GM19438 (cell line): ENCODE measurements at regions not wholly inside any gene's neighbourhood (a gene's known extent, or its start where the extent isn't known, plus 50 kb on each side); places are given as distances from the start of the nearest gene placed in this dataset.

Source experiments
- ATAC-seq: cut with Tn5 transposase; IDR thresholded peaks from one replicate; pipeline ENCODE4 v1.9.1; 2021; ENCODE audit warnings: low read depth; ENCODE audit not compliant: unreplicated experiment

DNA sequence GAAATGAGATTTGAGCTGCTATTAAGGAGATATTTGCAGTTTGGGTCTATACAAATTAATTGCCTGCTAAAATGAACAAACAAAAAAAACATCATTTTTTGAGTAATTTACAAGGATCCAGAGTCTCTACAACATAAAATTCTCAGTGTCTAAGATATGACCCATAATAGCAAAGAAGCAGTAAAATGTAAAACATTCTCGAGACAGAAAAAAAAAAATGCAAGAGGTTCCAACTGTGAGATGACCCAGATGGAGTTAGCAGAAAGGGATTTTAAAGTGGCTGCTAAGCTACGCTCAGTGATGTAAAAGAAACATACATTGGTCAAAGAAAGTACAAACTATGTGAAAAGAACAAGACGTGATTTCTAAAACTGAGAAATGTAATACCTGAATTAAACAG, 471.0 kb downstream of the SH2D4B start:
- ATAC-seq: no peak

GRCh38 chr10:81009296-81009695, 471.6 kb downstream of the SH2D4B start:
- ATAC-seq: no peak

GRCh38 chr10:81013771-81014170, 476.1 kb downstream of the SH2D4B start:
- ATAC-seq: no peak

- peak; percentile 87 for ATAC-seq
Measured at GRCh38 chr10:81019029-81019890, 481.6 kb downstream of the SH2D4B start.

DNA sequence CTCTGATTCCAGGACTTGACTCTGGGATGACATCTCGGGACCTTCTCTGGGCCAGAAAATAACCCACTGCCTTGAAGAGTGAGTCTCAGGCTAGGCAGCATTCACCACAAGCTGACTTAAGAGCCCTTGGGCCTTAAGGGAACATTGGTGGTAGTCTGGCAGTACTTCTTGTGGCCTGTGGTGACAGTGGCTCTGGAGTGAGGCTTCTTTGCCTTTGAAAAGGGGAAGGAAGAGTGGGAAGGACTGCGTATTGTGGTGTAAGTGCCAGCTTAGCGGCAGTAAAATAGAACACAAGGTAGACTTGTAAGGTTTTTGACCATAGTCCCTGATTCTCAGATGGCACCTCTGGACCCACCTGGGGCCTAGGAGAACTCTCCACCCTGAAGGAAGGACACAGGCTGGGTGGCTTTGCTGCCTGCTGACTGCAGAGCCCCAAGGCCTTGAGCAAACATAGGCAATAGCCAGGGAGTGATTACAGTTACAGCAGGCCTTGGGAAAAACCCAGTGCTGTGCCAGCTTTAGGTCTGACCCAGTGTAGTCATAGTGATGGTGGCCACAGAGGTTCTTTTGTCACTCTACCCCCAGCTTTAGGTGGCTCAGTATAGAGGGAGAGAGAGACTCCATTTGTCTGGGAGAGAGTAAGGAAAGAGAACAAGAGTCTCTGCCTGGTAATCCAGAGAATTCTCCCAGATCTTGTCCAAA, 483.9 kb downstream of the SH2D4B start:
- no peak for ATAC-seq

GRCh38 chr10:81026591-81026990, 488.9 kb downstream of the SH2D4B start:
- no peak for ATAC-seq

- no peak for ATAC-seq
Measured at GRCh38 chr10:81027223-81027622, 489.5 kb downstream of the SH2D4B start.

- no peak for ATAC-seq
Measured at GRCh38 chr10:81027706-81028105, 490.0 kb downstream of the SH2D4B start.

GRCh38 chr10:81031774-81032173, 494.1 kb downstream of the SH2D4B start:
- ATAC-seq: peak; percentile 53

GRCh38 chr10:81034383-81034782, 496.7 kb downstream of the SH2D4B start:
- no peak for ATAC-seq

DNA sequence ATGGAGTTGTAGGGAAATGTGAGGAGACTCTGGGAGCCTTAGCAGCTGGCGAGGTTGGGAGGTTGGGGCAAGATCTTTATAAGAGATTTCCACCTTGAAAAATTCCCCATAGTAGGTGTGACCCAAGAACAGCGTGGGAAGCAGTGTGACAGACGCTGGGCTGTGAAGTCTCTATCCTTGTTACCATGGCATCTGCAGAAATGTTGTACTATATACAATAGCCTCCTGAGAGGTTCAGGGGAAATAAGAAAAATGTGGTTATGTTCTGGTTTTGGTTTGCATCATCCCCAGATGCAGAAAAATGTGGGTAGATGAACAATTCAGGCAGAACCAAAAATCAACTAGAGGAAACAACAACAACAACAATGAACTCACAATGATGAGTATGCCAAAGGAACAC, 498.6 kb downstream of the SH2D4B start:
- ATAC-seq: peak; percentile 86

DNA sequence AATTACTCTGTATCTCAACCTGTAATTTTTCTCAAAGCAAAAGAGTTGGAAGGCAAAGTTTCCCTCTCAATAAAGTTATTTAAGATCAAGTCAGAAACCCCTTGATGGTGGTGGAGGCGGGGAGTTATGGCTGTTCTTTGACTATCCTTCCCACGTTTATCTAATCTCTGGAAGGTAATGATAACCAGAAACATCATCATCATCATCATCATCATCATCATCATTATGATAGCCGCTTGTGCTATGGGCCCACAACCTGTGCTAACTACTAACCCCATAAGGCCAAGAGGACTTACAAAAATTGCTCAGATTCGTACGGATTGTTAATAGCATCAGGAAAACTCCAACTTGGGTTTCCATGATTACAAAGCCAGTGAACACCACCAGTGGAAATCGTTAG, 502.3 kb downstream of the SH2D4B start:
- no peak for ATAC-seq

GRCh38 chr10:81040940-81041339, 503.2 kb downstream of the SH2D4B start:
- ATAC-seq: no peak

DNA sequence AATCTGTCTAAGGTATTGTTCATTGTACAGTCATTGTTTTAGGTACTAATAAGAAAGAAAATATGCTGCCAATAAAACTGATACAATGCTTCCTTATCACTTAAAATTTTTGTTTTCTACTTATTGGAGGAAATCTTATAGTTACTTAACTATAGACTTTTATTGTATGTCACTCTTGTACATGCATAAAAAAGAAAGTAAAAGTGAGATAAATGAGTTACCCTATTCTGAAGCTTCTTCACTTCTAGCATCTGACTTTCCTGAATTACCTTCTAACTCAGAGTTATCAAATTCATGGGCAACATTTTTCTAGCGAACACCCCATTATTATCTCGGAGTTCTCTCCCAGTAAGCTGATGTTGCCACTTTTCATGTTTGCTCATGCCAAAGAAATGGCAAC, 504.9 kb downstream of the SH2D4B start:
- no peak for ATAC-seq

DNA sequence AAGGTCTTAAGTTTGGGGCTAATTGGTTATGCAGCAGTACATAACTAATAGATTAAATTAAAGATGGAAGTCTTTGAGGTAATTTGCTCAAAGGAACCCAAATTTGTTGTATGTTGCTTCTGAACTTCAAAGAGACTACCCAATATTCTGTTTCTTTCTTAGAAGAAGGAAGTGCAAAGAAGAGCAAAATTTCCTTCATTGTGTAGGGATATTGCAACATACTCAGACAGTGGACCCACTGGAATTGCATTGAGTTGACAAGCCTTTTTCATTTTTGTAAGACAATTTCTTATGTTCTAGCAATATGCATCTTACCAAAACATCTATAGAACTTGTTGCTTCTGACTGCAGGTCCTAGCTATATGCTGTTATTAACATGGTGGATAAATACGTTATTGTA, 527.8 kb downstream of the SH2D4B start:
- ATAC-seq: no peak

DNA sequence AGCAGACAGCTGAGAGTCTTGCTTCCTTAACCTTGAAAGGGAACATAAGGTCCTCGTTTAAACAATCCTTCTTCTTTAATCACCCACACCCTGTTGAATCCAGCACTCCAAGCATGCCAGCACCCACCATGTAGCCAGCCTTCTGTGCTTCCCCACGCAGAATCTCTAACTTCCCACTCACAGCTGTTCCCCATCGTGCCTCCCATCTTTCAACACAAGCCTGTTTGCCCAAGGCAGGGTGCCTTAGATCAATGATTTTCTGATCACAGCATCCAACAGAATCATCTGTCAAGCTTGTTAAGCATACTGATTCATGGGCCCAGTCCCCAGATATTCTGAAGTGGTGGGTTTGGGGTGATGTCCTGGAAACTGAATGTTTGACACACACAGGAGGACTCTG, 530.8 kb downstream of the SH2D4B start:
- no peak for ATAC-seq

GRCh38 chr10:81071087-81071796, 533.5 kb downstream of the SH2D4B start:
- no peak for ATAC-seq

- ATAC-seq: no peak
Measured at GRCh38 chr10:81073155-81073554, 535.5 kb downstream of the SH2D4B start.

DNA sequence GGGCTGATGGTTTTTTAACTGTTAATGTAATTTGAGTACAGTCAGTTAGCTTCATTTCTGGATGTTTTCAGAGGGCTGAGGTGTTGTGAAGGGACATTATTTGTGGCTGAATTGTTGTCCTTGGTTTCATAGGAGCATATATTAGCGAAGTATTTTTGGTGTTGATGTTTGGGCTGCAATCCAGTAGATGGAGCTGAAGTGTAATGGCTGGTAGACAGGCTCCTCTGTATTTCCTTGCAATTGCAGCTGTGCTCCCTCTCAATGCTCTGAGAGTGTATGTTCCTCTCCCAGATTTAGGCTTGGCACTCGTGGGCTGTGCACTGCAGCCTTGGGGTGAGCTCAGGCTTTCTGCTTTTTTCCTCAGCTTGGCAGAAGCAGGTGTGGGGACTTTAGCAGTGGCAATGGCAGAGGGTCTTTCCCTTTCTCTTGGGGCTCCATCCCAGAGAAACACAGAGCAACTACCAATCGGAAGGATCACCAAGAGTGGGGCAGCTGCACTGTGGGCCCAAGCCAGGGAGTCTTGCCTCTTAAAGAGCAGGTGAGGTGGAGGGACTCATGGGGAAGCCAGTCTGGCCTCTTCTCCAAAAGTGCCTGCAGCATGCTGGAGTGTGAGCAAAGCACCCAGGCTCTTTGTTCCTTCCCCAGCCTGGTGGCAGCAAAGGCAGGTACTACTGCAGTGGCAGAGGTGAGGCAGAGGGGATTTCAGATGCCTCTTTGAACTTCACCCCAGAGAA, 544.4 kb downstream of the SH2D4B start:
- ATAC-seq: no peak

- ATAC-seq: no peak
Measured at GRCh38 chr10:81082621-81083376, 545.1 kb downstream of the SH2D4B start.
